ACC112 (cell line): ENCODE measurements at regions not wholly inside any gene's neighbourhood (a gene's known extent, or its start where the extent isn't known, plus 50 kb on each side); places are given as distances from the start of the nearest gene placed in this dataset.

Experiments
- H2AFZ ChIP-seq: fragments of 200-600 bp; sonication (generic); one replicate; pipeline ENCODE4 v1.6.0; 2017; ENCODE audit warnings: antibody characterized with exemption, low read length; ENCODE audit not compliant: unreplicated experiment
- H3K27ac ChIP-seq: fragments of 200-600 bp; sonication (generic); 2 replicates; pipeline ENCODE4 v1.5.1; 2014; ENCODE audit warnings: low read depth, mild to moderate bottlenecking, antibody characterized with exemption, low read length, moderate library complexity
- H3K27me3 ChIP-seq: fragments of 200-600 bp; sonication (generic); 2 replicates; pipeline ENCODE4 v1.6.1; 2014; ENCODE audit warnings: mild to moderate bottlenecking, antibody characterized with exemption, low read length, moderate library complexity, mixed read lengths; ENCODE audit not compliant: insufficient read depth
- H3K36me3 ChIP-seq: fragments of 200-600 bp; sonication (generic); 2 replicates; pipeline ENCODE4 v1.6.1; 2016; ENCODE audit warnings: mild to moderate bottlenecking, antibody characterized with exemption, low read length, moderate library complexity, mixed read lengths; ENCODE audit not compliant: insufficient read depth
- H3K4me1 ChIP-seq: fragments of 200-600 bp; sonication (generic); one replicate; pipeline ENCODE4 v1.6.1; 2016; ENCODE audit warnings: low read length, mixed read lengths; ENCODE audit not compliant: insufficient read depth, unreplicated experiment, control insufficient read depth
- H3K4me3 ChIP-seq: fragments of 200-600 bp; sonication (generic); 2 replicates; pipeline ENCODE4 v1.5.1; 2014; ENCODE audit warnings: mild to moderate bottlenecking, low read depth, low read length
- H3K79me2 ChIP-seq: fragments of 200-600 bp; sonication (generic); one replicate; pipeline ENCODE4 v1.6.0; 2016; ENCODE audit warnings: low read length; ENCODE audit not compliant: control insufficient read depth, unreplicated experiment, insufficient read depth

DNA sequence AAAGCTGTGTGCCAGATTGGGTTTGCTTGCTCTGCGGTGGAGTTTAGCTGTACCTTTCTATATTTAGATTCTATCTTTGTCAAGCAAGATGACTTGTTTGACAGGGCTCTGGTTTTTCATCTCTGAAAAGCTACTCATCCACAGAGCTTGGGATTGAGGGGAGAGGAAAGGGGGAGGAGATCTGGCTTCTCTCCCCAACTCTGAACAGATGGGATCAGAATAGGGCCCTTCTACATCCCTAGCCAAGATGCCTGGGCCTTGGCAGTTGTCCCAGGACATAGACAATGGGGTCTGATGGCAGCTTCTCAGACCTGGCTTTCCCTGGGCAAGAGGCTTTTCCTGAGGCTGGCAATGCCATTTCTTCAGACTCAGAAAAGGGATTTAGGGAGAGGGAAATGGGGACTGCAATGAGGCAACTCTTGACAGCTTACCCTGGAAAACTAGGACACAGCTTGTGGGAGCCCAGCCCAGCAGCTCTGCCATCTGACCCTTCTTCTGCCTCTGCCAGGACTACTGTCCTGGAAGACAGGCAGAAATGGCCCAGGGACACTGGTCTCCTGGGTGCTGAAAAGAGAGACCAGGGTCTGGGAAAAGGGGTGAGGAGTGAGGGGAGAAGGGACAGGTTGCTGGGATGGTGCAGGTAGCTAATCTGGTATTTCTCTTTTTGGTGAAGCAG is 50.2 kb upstream of the ASTN2 start:
- Histone ChIP-seq H3K36me3 (no peaks in the 10 kb centered on the region), H3K79me2 (no peaks in the 10 kb centered on the region), H2AFZ (no peak overlapping the region), H3K4me3 (no peak overlapping the region), H3K4me1 (no peaks in the 10 kb centered on the region), H3K27ac (no peak overlapping the region), H3K27me3 (no peaks in the 10 kb centered on the region)
